ENCODE measurements at regions not wholly inside any gene's neighbourhood (a gene's known extent, or its start where the extent isn't known, plus 50 kb on each side); places are given as distances from the start of the nearest gene placed in this dataset.

DNA sequence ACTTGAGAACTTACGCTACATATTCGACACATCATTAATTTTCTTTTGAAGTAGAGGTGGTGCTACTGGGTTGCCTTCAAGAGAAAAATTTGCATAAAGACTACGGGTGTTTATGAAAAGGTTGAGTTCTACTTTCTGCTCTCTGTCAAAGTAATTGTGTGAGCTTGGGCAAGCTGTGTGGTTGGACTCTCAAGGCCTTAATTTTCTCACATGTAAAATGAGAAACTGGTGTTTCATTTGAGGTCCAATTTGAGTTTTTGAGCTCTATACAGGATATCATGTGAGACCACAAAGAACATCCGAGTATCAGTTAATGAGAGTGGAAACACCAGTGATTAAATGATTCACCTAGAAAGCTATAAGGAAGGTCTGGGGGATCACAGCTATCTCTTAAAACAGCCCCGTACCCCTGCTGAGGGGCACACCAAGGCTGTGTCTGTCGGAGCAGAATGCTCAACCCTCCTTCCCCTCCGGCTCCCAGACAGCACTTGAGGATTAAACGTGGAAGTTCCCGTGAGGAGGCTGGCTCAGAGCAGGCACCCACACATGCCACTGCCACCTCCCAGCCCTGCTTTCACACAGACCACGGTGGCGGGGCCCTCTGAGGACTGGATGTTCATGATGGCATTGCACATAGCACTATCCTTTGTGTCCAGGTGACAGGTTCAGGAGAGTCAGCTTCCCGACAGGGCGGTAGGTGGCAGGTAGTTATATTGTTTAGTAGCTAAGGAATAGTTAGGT is 191.8 kb downstream of the RNF144A start:
- TF ChIP-seq EP300 (IDR thresholded peaks at IDR 0.05) (no peak), POLR2A (IDR thresholded peaks at IDR 0.05) (no peak), POLR2AphosphoS5 (IDR thresholded peaks at IDR 0.05) (no peak)
- TF ChIP-seq, protein P1, sequence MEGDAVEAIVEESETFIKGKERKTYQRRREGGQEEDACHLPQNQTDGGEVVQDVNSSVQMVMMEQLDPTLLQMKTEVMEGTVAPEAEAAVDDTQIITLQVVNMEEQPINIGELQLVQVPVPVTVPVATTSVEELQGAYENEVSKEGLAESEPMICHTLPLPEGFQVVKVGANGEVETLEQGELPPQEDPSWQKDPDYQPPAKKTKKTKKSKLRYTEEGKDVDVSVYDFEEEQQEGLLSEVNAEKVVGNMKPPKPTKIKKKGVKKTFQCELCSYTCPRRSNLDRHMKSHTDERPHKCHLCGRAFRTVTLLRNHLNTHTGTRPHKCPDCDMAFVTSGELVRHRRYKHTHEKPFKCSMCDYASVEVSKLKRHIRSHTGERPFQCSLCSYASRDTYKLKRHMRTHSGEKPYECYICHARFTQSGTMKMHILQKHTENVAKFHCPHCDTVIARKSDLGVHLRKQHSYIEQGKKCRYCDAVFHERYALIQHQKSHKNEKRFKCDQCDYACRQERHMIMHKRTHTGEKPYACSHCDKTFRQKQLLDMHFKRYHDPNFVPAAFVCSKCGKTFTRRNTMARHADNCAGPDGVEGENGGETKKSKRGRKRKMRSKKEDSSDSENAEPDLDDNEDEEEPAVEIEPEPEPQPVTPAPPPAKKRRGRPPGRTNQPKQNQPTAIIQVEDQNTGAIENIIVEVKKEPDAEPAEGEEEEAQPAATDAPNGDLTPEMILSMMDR (IDR thresholded peaks at IDR 0.05), result no peak
